Esophagus muscularis mucosa (tissue), 4 donors: ENCODE measurements at regions not wholly inside any gene's neighbourhood (a gene's known extent, or its start where the extent isn't known, plus 50 kb on each side); places are given as distances from the start of the nearest gene placed in this dataset.

Experiments used
- DNase-seq: peaks from one replicate; pipeline ENCODE4 v3.0.0-alpha.2; 2017; ENCODE audit errors: extremely low spot score
- H3K27ac ChIP-seq, 4 donors: fragments of 200-600 bp; sonication (generic); replicated peaks in 1 of 4; 1 replicate in 3 of 4; 2 replicates in 1 of 4; pipeline ENCODE4 v1.5.1; 2016 to 2019; ENCODE audit warnings: mild to moderate bottlenecking in 1 of 4
- H3K27me3 ChIP-seq, 4 donors: fragments of 200-600 bp; sonication (generic); one replicate each; pipeline versions ENCODE4 v1.5.1 to v1.6.0; 2016 to 2019
- H3K36me3 ChIP-seq, 4 donors: fragments of 200-600 bp; sonication (generic); one replicate each; pipeline ENCODE4 v1.5.1; 2016 to 2019
- H3K4me1 ChIP-seq, 4 donors: fragments of 200-600 bp; sonication (generic); one replicate each; pipeline ENCODE4 v1.5.1; 2016 to 2019
- H3K4me3 ChIP-seq, 4 donors: fragments of 200-600 bp; sonication (generic); 1 replicate in 2 of 4; 2 replicates in 2 of 4; pipeline ENCODE4 v1.5.1; 2016 to 2019; ENCODE audit warnings: mild to moderate bottlenecking in 4 of 4, moderate library complexity in 1 of 4
- H3K9me3 ChIP-seq, 4 donors: fragments of 200-600 bp; sonication (generic); 1 replicate in 3 of 4; 2 replicates in 1 of 4; pipeline ENCODE4 v1.5.1; 2016 to 2019
- EP300 ChIP-seq: sonication (generic); formaldehyde crosslinking; IDR thresholded peaks from one replicate; pipeline ENCODE4 v1.6.1; 2017; ENCODE audit warnings: antibody characterized with exemption
- POLR2A ChIP-seq: fragments of 450-650 bp; IDR thresholded peaks from one replicate; pipeline ENCODE4 v1.6.1; 2017; ENCODE audit warnings: antibody characterized with exemption, moderate library complexity, mild to moderate bottlenecking, low read depth
- POLR2AphosphoS5 ChIP-seq, 2 donors: sonication (generic); formaldehyde crosslinking; IDR thresholded peaks; one replicate each; pipeline ENCODE4 v1.6.1; 2017; ENCODE audit warnings: antibody characterized with exemption in 2 of 2
- WGBS: methylation state at CpG from one replicate; pipeline ENCODE4 v1.1.5; 2018; 5-methylcytosine and 5-hydroxymethylcytosine counted together
- intact Hi-C: fragments of 100-400 bp; cut with DNase I; formaldehyde crosslinking; loops from one replicate; pipeline ENCODE4 v1.15.1; 2023
- TF ChIP-seq, protein P1 (sequence below), 3 experiments: fragments of 200-600 bp in 2 of 3; fragments of 450-650 bp in 1 of 3; sonication (generic) in 2 of 3; IDR thresholded peaks; one replicate each; pipeline ENCODE4 v1.5.1; 2017 to 2019; ENCODE audit warnings: antibody characterized with exemption in 3 of 3, mild to moderate bottlenecking in 2 of 3, moderate library complexity in 1 of 3

DNA sequence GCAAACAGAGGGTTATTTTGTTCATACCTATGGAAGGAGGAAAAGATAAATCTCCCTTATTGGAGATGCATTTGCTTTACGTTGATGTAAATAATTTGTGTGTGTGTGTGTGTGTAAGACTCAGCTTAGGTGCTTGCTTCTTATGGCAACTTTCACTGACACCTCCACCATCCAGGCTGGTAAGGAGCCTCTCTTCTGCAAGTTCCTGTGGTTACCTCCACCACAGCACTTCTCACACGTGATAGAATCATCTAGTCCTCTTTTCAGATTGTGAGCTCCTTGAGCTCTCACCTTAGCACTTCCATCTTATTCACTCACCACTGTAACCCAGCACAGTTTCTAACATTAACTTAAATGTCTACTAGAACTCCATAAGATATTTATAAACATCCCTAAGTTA is 553.7 kb downstream of the FGF13 start:
- no peak for DNase-seq
- no peak overlapping the region for H3K4me3 ChIP-seq
- no peak for TF ChIP-seq POLR2A
- no peak for TF ChIP-seq POLR2AphosphoS5 (IDR thresholded peaks at IDR 0.05)
- TF ChIP-seq, protein P1, sequence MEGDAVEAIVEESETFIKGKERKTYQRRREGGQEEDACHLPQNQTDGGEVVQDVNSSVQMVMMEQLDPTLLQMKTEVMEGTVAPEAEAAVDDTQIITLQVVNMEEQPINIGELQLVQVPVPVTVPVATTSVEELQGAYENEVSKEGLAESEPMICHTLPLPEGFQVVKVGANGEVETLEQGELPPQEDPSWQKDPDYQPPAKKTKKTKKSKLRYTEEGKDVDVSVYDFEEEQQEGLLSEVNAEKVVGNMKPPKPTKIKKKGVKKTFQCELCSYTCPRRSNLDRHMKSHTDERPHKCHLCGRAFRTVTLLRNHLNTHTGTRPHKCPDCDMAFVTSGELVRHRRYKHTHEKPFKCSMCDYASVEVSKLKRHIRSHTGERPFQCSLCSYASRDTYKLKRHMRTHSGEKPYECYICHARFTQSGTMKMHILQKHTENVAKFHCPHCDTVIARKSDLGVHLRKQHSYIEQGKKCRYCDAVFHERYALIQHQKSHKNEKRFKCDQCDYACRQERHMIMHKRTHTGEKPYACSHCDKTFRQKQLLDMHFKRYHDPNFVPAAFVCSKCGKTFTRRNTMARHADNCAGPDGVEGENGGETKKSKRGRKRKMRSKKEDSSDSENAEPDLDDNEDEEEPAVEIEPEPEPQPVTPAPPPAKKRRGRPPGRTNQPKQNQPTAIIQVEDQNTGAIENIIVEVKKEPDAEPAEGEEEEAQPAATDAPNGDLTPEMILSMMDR (IDR thresholded peaks at IDR 0.05) = no peak
- no peak for TF ChIP-seq EP300
- peaks cover 0 to 6% (median 0%) of the 10 kb centered on the region in 4 donors for H3K9me3 ChIP-seq
- no peaks in the 10 kb centered on the region for H3K4me1 ChIP-seq
- H3K27me3 ChIP-seq = no peaks in the 10 kb centered on the region
- WGBS = 62% methylated on average over 2 of the region's 2 CpGs
- H3K27ac ChIP-seq = no peak overlapping the region
- H3K36me3 ChIP-seq = no peaks in the 10 kb centered on the region
- intact Hi-C loops = no loop called here

DNA sequence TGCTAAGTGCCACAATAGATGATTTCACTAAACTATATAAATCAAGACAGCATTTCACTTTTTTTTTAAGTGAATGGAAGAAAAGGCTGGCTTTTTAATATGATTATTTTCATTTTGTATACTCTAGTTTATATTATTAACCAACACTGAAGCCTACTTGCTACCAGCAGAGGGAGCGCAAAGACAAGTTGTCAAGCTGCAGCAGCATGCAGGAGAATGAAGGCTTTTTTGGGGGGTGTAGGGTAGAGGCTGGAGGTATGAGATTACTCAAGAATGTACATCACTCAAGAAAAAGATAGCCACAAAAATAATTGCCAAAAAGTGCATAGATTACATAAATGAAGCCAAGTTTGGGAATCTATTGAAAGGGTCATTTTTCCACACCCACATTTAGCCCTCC is 519.5 kb downstream of the FGF13 start:
- no peak for DNase-seq
- H3K27ac ChIP-seq = no peak overlapping the region
- H3K4me3 ChIP-seq = no peak overlapping the region
- H3K4me1 ChIP-seq = no peaks in the 10 kb centered on the region
- H3K9me3 ChIP-seq = no peaks in the 10 kb centered on the region
- TF ChIP-seq POLR2AphosphoS5 (IDR thresholded peaks at IDR 0.05) = no peak
- TF ChIP-seq EP300 = no peak
- TF ChIP-seq, protein P1 (IDR thresholded peaks at IDR 0.05) = peak; percentile 31 to 43 (median 34)
- TF ChIP-seq POLR2A = no peak
- 29% methylated on average over 1 of the region's 1 CpG for WGBS
- no peaks in the 10 kb centered on the region for H3K36me3 ChIP-seq
- H3K27me3 ChIP-seq = no peaks in the 10 kb centered on the region
- intact Hi-C loops = loop anchor here (5.0 kb wide), 1 partner anchor 555 kb away; no protein-coding TSS in a partner anchor

DNA sequence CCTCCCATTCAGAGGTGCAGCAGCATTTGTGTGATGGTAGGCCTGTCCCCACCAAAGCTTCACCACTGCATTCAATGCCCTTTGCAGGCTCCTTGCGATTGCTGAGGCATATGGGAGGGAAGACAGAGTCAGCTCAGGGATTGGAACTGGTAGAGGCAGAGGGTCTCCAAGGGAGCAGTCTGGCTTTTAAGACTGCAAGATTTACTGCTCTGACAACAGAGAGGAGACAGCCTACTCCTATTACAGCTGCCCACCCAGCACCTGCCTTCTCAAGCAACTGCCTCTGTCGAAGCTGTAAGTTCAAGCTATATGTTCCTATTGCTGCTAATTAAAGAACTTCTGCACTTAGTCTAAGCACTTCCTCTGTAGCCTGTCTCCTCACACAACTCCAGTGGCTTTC is 481.8 kb downstream of the FGF13 start:
- Histone ChIP-seq H3K36me3 (no peaks in the 10 kb centered on the region), H3K9me3 (peaks cover 0 to 10% (median 0%) of the 10 kb centered on the region in 4 donors), H3K4me3 (no peak overlapping the region), H3K4me1 (no peaks in the 10 kb centered on the region), H3K27ac (no peak overlapping the region), H3K27me3 (no peaks in the 10 kb centered on the region)
- TF ChIP-seq, protein P1 (IDR thresholded peaks at IDR 0.05) = no peak
- TF ChIP-seq POLR2A (no peak), EP300 (no peak), POLR2AphosphoS5 (IDR thresholded peaks at IDR 0.05) (no peak)
- DNase-seq = no peak
- intact Hi-C loops = no loop called here
- WGBS = 82% methylated on average over 2 of the region's 2 CpGs

DNA sequence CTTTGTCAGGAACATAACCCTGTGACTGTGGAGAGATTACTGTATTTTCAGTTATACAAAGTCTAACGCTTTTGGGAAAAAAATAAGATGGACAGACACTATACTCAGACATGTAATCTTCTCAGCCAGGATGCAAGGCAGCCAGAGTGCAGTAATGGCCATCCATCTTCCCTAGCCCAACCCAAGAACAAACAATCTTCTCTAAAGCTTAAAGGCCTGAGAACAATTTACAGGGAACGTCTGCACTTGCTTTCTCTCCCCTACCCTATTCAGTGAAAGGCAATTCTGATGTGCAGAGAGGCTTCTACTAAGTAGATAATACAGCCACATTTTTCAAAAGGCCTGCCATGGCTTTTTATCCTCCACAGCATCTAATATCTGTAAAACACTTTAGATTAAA is 471.3 kb downstream of the FGF13 start:
- no peaks in the 10 kb centered on the region for H3K9me3 ChIP-seq
- intact Hi-C loops = no loop called here
- TF ChIP-seq, protein P1 (IDR thresholded peaks at IDR 0.05) = no peak
- no peak for TF ChIP-seq POLR2A
- TF ChIP-seq EP300 = no peak
- no peak for TF ChIP-seq POLR2AphosphoS5 (IDR thresholded peaks at IDR 0.05)
- no peak overlapping the region for H3K27ac ChIP-seq
- no peaks in the 10 kb centered on the region for H3K27me3 ChIP-seq
- 44% methylated on average over 2 of the region's 2 CpGs for WGBS
- H3K36me3 ChIP-seq = no peaks in the 10 kb centered on the region
- H3K4me3 ChIP-seq = no peak overlapping the region
- no peaks in the 10 kb centered on the region for H3K4me1 ChIP-seq
- no peak for DNase-seq

DNA sequence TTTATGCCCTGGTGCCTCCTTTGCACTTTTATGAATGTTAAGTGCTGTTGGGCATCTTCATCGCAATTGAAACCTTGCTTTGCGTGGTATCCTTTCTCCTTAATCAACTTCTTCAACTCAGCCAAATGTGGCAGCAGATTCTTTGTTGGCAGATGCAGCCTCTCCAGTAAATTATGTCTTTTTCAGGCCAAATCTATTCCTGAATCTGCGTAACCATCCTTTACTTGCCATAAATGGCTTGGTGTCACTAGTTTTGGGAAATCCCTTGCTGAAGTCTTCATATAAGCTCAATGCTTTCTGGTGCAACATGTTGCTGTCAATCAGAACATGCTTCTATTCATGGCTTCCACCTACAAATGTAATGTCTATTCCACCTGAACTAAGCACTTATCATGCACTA is 457.5 kb downstream of the FGF13 start:
- Histone ChIP-seq H3K4me1 (no peaks in the 10 kb centered on the region), H3K9me3 (no peaks in the 10 kb centered on the region), H3K27ac (no peak overlapping the region), H3K36me3 (no peaks in the 10 kb centered on the region), H3K4me3 (no peak overlapping the region), H3K27me3 (no peaks in the 10 kb centered on the region)
- TF ChIP-seq POLR2A (no peak), POLR2AphosphoS5 (IDR thresholded peaks at IDR 0.05) (no peak), EP300 (no peak)
- TF ChIP-seq, protein P1 (IDR thresholded peaks at IDR 0.05) = no peak
- DNase-seq = no peak
- WGBS = 89% methylated on average over 3 of the region's 3 CpGs
- intact Hi-C loops = no loop called here
